ENCODE measurements at regions not wholly inside any gene's neighbourhood (a gene's known extent, or its start where the extent isn't known, plus 50 kb on each side); places are given as distances from the start of the nearest gene placed in this dataset.

- DNase-seq = no peak
Measured at GRCh38 chr4:156593464-156593863, 378.1 kb downstream of the PDGFC start.

GRCh38 chr4:156591679-156592078, 379.9 kb downstream of the PDGFC start:
- DNase-seq = no peak

GRCh38 chr4:156584100-156584499, 387.5 kb downstream of the PDGFC start:
- no peak for DNase-seq

GRCh38 chr4:156583265-156583664, 388.3 kb downstream of the PDGFC start:
- no peak for DNase-seq

- DNase-seq = no peak
Measured at GRCh38 chr4:156581282-156582063, 390.1 kb downstream of the PDGFC start.

GRCh38 chr4:156578713-156579112, 392.9 kb downstream of the PDGFC start:
- no peak for DNase-seq

- no peak for DNase-seq
Measured at GRCh38 chr4:156578005-156578404, 393.6 kb downstream of the PDGFC start.

- DNase-seq = peak; percentile 56
Measured at GRCh38 chr4:156576946-156577345, 394.7 kb downstream of the PDGFC start.

GRCh38 chr4:156575430-156576073, 396.0 kb downstream of the PDGFC start:
- DNase-seq = peak; percentile 27

GRCh38 chr4:156571146-156571545, 400.5 kb downstream of the PDGFC start:
- DNase-seq = no peak

GRCh38 chr4:156569535-156569934, 402.1 kb downstream of the PDGFC start:
- DNase-seq = no peak

- no peak for DNase-seq
Measured at GRCh38 chr4:156568484-156568883, 403.1 kb downstream of the PDGFC start.

- DNase-seq = peak; percentile 63
Measured at GRCh38 chr4:156568041-156568440, 403.6 kb downstream of the PDGFC start.

GRCh38 chr4:156560701-156561100, 410.9 kb downstream of the PDGFC start:
- no peak for DNase-seq

GRCh38 chr4:156559346-156559745, 412.3 kb downstream of the PDGFC start:
- peak; percentile 43 for DNase-seq

GRCh38 chr4:156558373-156559025, 413.1 kb downstream of the PDGFC start:
- no peak for DNase-seq

- no peak for DNase-seq
Measured at GRCh38 chr4:156557920-156558319, 413.7 kb downstream of the PDGFC start.

- DNase-seq = peak; percentile 51
Measured at GRCh38 chr4:156556336-156556735, 415.3 kb downstream of the PDGFC start.

GRCh38 chr4:156553659-156554058, 417.9 kb downstream of the PDGFC start:
- no peak for DNase-seq

GRCh38 chr4:156547891-156548290, 423.7 kb downstream of the PDGFC start:
- peak; percentile 28 for DNase-seq

GRCh38 chr4:156547439-156547838, 424.2 kb downstream of the PDGFC start:
- peak; percentile 94 for DNase-seq

GRCh38 chr4:156545003-156545785, 426.4 kb downstream of the PDGFC start:
- peak; percentile 20 for DNase-seq

- no peak for DNase-seq
Measured at GRCh38 chr4:156539376-156539775, 432.2 kb downstream of the PDGFC start.
